MCF 10A (cell line): ENCODE measurements at regions not wholly inside any gene's neighbourhood (a gene's known extent, or its start where the extent isn't known, plus 50 kb on each side); places are given as distances from the start of the nearest gene placed in this dataset.

Experiments used
- BruUV-seq: library from RNA; stranded (reverse); fragments of 400-500 nt; replicated peaks from 2 replicates; lab custom pipeline; 2021; lab: Mats Ljungman, UMichigan
- CTCF ChIA-PET: fragments of 300-600 bp; sonication (Branson Sonifier 250); formaldehyde crosslinking; extraction: SDS; loops from one replicate; lab custom pipeline; 2021; ENCODE audit warnings: antibody characterized with exemption, inconsistent platforms; lab: Yijun Ruan, JAX
- POLR2A ChIA-PET: fragments of 300-600, 350-650 bp; sonication (Branson Sonifier 250); formaldehyde crosslinking; extraction: SDS; loops from one replicate; lab custom pipeline; 2020; ENCODE audit warnings: antibody characterized with exemption, inconsistent platforms; lab: Yijun Ruan, JAX
- DNase-seq: peaks from one replicate; pipeline ENCODE4 v3.0.0-alpha.2; 2018; ENCODE audit not compliant: unreplicated experiment
- H3K27ac Mint-ChIP-seq: one replicate; pipeline ENCODE4 v1.8.0; 2022; ENCODE audit warnings: mild to moderate bottlenecking, low read depth, mixed read lengths; ENCODE audit not compliant: unreplicated experiment
- H3K27me3 Mint-ChIP-seq: one replicate; pipeline ENCODE4 v1.8.0; 2022; ENCODE audit warnings: mixed read lengths; ENCODE audit not compliant: insufficient read depth, unreplicated experiment
- H3K36me3 Mint-ChIP-seq: one replicate; pipeline ENCODE4 v1.8.0; 2022; ENCODE audit warnings: mild to moderate bottlenecking, moderate library complexity, mixed read lengths; ENCODE audit not compliant: insufficient read depth, unreplicated experiment
- H3K4me1 Mint-ChIP-seq: one replicate; pipeline ENCODE4 v1.8.0; 2022; ENCODE audit warnings: mixed read lengths; ENCODE audit not compliant: insufficient read depth, unreplicated experiment
- H3K4me3 Mint-ChIP-seq: one replicate; pipeline ENCODE4 v1.8.0; 2022; ENCODE audit warnings: mild to moderate bottlenecking, moderate library complexity, mixed read lengths; ENCODE audit not compliant: unreplicated experiment
- H3K9me3 Mint-ChIP-seq: one replicate; pipeline ENCODE4 v1.8.0; 2022; ENCODE audit warnings: mixed read lengths; ENCODE audit not compliant: unreplicated experiment
- intact Hi-C: fragments of 100-400 bp; cut with micrococcal nuclease; formaldehyde crosslinking; loops from 2 replicates; pipeline ENCODE4 v1.14.1; 2022
- TF ChIP-seq, protein P1 (sequence below): fragments of 200-600 bp; IDR thresholded peaks from one replicate; pipeline ENCODE4 v1.8.0; 2022; ENCODE audit warnings: antibody characterized with exemption, mild to moderate bottlenecking; ENCODE audit not compliant: unreplicated experiment

DNA sequence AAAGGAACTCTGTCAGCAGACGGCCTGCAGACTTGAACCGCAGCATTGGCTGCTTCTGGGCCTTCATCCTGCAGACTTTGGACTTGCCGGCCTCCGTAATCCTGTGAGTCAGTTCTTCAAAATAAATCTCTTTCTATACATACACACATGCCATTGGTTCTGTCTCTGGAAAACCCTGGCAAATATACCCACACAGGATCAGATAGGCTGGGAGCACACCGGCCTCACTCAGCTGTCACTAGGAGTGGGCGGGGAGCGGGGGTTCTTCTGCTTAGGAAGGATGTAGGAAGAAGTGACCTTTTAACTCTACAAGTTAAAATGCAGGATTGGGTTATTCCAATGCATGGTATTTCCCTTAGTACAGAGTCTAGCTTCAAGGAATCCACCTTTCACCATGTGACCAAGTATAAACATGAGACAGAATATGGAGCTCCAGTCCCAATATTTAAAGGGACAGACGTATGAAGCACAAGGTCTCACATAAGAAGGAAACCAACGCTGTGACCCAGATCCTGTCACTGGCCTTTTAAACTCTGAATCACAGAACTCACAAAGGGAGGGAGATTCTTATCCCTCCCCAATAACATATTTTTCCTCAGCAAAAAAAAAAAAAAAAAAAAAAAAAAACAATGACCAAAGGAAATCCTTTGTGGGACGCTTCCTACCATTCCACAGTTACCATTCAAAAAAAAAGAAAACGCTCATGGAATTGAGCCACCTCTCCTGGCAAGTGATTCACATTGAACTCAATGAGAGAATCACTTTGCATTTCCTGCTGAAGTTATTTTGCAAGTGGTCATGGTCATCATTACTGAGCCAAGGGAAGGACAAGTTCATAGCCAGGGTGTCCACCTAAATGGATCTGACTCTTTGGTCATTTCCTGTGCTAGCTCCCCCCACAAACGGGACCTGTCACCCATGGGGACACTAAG lies 352.9 kb downstream of the FOXO1 start:
- peaks cover 6% of the 10 kb centered on the region for H3K4me1 Mint-ChIP-seq
- no peaks in the 10 kb centered on the region for H3K27me3 Mint-ChIP-seq
- TF ChIP-seq, protein P1, sequence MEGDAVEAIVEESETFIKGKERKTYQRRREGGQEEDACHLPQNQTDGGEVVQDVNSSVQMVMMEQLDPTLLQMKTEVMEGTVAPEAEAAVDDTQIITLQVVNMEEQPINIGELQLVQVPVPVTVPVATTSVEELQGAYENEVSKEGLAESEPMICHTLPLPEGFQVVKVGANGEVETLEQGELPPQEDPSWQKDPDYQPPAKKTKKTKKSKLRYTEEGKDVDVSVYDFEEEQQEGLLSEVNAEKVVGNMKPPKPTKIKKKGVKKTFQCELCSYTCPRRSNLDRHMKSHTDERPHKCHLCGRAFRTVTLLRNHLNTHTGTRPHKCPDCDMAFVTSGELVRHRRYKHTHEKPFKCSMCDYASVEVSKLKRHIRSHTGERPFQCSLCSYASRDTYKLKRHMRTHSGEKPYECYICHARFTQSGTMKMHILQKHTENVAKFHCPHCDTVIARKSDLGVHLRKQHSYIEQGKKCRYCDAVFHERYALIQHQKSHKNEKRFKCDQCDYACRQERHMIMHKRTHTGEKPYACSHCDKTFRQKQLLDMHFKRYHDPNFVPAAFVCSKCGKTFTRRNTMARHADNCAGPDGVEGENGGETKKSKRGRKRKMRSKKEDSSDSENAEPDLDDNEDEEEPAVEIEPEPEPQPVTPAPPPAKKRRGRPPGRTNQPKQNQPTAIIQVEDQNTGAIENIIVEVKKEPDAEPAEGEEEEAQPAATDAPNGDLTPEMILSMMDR: no peak
- no peak overlapping the region for H3K27ac Mint-ChIP-seq
- no TSS peak for BruUV-seq
- no peak overlapping the region for H3K4me3 Mint-ChIP-seq
- CTCF ChIA-PET: interaction anchor here (1.0 kb wide), 1 partner anchor 19 kb away, joined by 3 read pairs; no protein-coding TSS in a partner anchor
- intact Hi-C loops: loop anchor here (10.0 kb wide), 1 partner anchor 59 kb away; no protein-coding TSS in a partner anchor
- H3K36me3 Mint-ChIP-seq: peaks cover 6% of the 10 kb centered on the region
- POLR2A ChIA-PET: no interaction called here
- H3K9me3 Mint-ChIP-seq: no peaks in the 10 kb centered on the region
- DNase-seq: no peak

DNA sequence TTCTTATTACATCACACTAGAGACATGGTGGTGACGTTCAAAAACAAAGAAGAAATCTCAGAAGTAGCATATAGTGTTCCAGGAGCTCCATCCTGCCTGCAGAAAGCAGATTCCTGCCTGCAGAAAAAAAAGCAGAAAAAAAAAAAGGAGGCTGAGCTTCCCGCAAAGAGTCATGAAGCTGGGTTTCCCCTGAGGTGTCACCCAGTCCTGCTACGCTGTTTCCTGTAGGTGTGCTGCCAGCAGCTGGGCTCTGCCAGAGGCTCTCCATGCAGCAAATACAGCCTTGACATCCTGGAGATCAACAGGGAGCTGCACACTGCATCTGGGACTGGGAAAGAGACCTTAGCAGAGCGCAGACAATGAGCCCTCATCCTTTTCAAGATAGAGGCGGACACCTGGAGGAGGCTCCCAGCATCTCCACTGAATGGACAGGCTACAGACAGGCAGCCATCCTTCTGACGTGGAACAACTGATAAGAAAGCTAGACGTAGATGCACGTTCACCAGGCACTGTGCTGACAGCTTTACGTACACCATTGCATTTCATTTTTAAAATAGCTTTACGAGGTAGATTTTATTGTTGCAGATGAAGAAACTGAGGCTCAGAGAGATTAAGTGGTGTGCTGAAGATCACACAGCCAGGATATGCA lies 350.9 kb downstream of the FOXO1 start:
- DNase-seq: peak; percentile 51
- no peaks in the 10 kb centered on the region for H3K27me3 Mint-ChIP-seq
- H3K9me3 Mint-ChIP-seq: no peaks in the 10 kb centered on the region
- H3K27ac Mint-ChIP-seq: no peak overlapping the region
- TF ChIP-seq, protein P1: no peak
- ChIA-PET POLR2A (interaction anchor here (0.6 to 1.4 kb wide), 3 partner anchors 18 to 354 kb away, joined by 3 to 4 read pairs (median 4); no protein-coding TSS in a partner anchor), CTCF (interaction anchor here (0.6 to 0.7 kb wide), 2 partner anchors 122 to 246 kb away, joined by 3 to 5 read pairs; no protein-coding TSS in a partner anchor)
- no peak overlapping the region for H3K4me3 Mint-ChIP-seq
- intact Hi-C loops: loop anchor here (10.0 kb wide), 1 partner anchor 61 kb away; no protein-coding TSS in a partner anchor
- peaks cover 18% of the 10 kb centered on the region for H3K4me1 Mint-ChIP-seq
- no TSS peak for BruUV-seq
- H3K36me3 Mint-ChIP-seq: peaks cover 6% of the 10 kb centered on the region

DNA sequence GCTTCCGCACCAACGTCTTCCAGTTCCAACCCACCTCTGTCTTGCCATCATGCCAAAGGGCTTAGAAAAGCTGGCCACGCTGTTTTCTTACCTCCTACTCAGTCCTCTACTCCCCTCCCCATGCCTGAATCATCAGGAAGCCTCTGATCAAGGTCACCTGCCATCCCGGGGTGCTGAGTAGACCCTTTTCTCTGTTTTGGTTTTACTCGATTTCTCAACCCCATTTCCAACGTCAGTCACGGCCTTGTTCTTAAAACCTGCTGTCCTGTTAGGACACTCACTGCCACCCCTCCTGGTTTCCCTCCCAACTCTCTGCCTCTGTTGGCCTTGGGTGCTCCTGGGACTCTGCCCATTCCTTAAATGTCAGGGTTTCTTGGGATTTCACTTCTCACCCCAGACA lies 350.1 kb downstream of the FOXO1 start:
- Mint-ChIP-seq H3K9me3 (no peaks in the 10 kb centered on the region), H3K4me3 (no peak overlapping the region), H3K27me3 (no peaks in the 10 kb centered on the region), H3K36me3 (peaks cover 6% of the 10 kb centered on the region), H3K4me1 (peaks cover 18% of the 10 kb centered on the region), H3K27ac (no peak overlapping the region)
- DNase-seq: no peak
- TF ChIP-seq, protein P1: no peak
- intact Hi-C loops: loop anchor here (10.0 kb wide), 1 partner anchor 62 kb away; no protein-coding TSS in a partner anchor
- ChIA-PET CTCF (no interaction called here), POLR2A (interaction anchor here (0.9 to 1.4 kb wide), 3 partner anchors 17 to 196 kb away, joined by 3 to 4 read pairs (median 3); no protein-coding TSS in a partner anchor)
- BruUV-seq: no TSS peak

DNA sequence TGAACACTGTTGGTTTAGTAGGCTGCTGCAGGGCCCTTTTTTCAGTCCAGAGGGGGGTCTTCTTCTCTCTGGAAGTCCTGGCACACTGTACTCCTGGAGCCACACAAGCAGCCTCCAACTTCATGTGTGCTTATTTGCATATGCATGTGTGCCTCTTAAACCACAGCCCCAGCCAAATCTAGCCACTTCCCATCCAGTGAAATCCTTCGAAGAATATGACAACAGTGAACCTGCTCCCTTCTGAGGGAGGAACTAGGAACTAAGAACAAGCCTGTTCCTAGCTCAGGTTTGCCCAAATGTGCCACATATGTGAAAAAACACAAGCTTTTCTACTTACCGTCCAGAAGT lies 348.5 kb downstream of the FOXO1 start:
- Mint-ChIP-seq H3K4me1 (peaks cover 18% of the 10 kb centered on the region), H3K36me3 (peaks cover 6% of the 10 kb centered on the region), H3K27me3 (no peaks in the 10 kb centered on the region), H3K4me3 (no peak overlapping the region), H3K27ac (no peak overlapping the region), H3K9me3 (no peaks in the 10 kb centered on the region)
- POLR2A ChIA-PET: interaction anchor here (0.5 to 1.6 kb wide), 3 partner anchors 14 to 743 kb away, joined by 4 to 5 read pairs (median 4); partner anchors contain the start of gene WBP4
- BruUV-seq: no TSS peak
- no peak for DNase-seq
- TF ChIP-seq, protein P1: no peak
- intact Hi-C loops: loop anchor here (10.0 kb wide), 1 partner anchor 63 kb away; no protein-coding TSS in a partner anchor
- CTCF ChIA-PET: no interaction called here
